22Rv1 (cell line): ENCODE measurements at regions not wholly inside any gene's neighbourhood (a gene's known extent, or its start where the extent isn't known, plus 50 kb on each side); places are given as distances from the start of the nearest gene placed in this dataset.

Experiments used
- H3K27ac ChIP-seq: fragments of 450-650 bp; 2 replicates; pipeline ENCODE4 v1.5.1; 2017
- CTCF ChIP-seq: fragments of 450-650 bp; IDR thresholded peaks from 2 replicates; pipeline ENCODE4 v1.5.1; 2017; ENCODE audit warnings: mild to moderate bottlenecking
- ZFX ChIP-seq: fragments of 450-650 bp; IDR thresholded peaks from 2 replicates; pipeline ENCODE4 v1.6.1; 2017; ENCODE audit warnings: antibody characterized with exemption, borderline replicate concordance

GRCh38 chr12:107144441-107144840 lies 51.1 kb upstream of the CRY1 start:
- TF ChIP-seq CTCF (no peak), ZFX (no peak)
- no peak overlapping the region for H3K27ac ChIP-seq

GRCh38 chr12:107144990-107145389 lies 51.6 kb upstream of the CRY1 start:
- no peak overlapping the region for H3K27ac ChIP-seq
- no peak for TF ChIP-seq CTCF
- no peak for TF ChIP-seq ZFX

GRCh38 chr12:107145397-107145796 lies 52.0 kb upstream of the CRY1 start:
- TF ChIP-seq CTCF (no peak), ZFX (no peak)
- no peak overlapping the region for H3K27ac ChIP-seq

GRCh38 chr12:107148107-107148506 lies 54.8 kb upstream of the CRY1 start:
- TF ChIP-seq CTCF = no peak
- no peak for TF ChIP-seq ZFX
- H3K27ac ChIP-seq = no peak overlapping the region

GRCh38 chr12:107152315-107152714 lies 59.0 kb upstream of the CRY1 start:
- no peak for TF ChIP-seq ZFX
- no peak for TF ChIP-seq CTCF
- no peak overlapping the region for H3K27ac ChIP-seq

- TF ChIP-seq CTCF = no peak
- TF ChIP-seq ZFX = no peak
- no peak overlapping the region for H3K27ac ChIP-seq
Measured at GRCh38 chr12:107159384-107159900, 66.1 kb upstream of the CRY1 start.

- no peak for TF ChIP-seq CTCF
- no peak for TF ChIP-seq ZFX
- H3K27ac ChIP-seq = no peak overlapping the region
Measured at GRCh38 chr12:107163413-107163812, 70.1 kb upstream of the CRY1 start.
